Left cardiac atrium (tissue), 4 donors: ENCODE measurements at regions not wholly inside any gene's neighbourhood (a gene's known extent, or its start where the extent isn't known, plus 50 kb on each side); places are given as distances from the start of the nearest gene placed in this dataset.

Source experiments
- ATAC-seq, 2 donors: fragments of 200-7000 bp; cut with Tn5 transposase; one replicate each; pipeline ENCODE4 v1.9.1; 2020; ENCODE audit warnings: mild to moderate bottlenecking in 2 of 2, moderate library complexity in 2 of 2
- DNase-seq: peaks from one replicate; pipeline ENCODE4 v3.0.0-alpha.2; 2020
- intact Hi-C, 2 donors: fragments of 100-400 bp; cut with DNase I; formaldehyde crosslinking; loops; one replicate each; pipeline versions ENCODE4 v1.14.1 to v1.15.1; 2022 to 2023
- donor health status: DM: no; HTN: yes; CAD: no.
- donor health status: DM: no; HTN: yes; CAD: no; lungs with severe emphysema.
- donor health status: DM: yes; HTN: yes; CAD: no.
- donor health status: Dilated cardiomyopathy.

- ATAC-seq (no peak), DNase-seq (no peak)
- intact Hi-C loops, result no loop called here
Observed at GRCh38 chr15:61511089-61511488, 282.0 kb upstream of the RORA start.

- ATAC-seq, result no peak
- intact Hi-C loops, result no loop called here
- no peak for DNase-seq
Observed at GRCh38 chr15:61509327-61509840, 280.3 kb upstream of the RORA start.

- intact Hi-C loops, result no loop called here
- DNase-seq, result no peak
- no peak for ATAC-seq
Observed at GRCh38 chr15:61503383-61503969, 274.4 kb upstream of the RORA start.

- no peak for ATAC-seq
- no peak for DNase-seq
- intact Hi-C loops, result no loop called here
Observed at GRCh38 chr15:61501815-61502389, 272.8 kb upstream of the RORA start.

GRCh38 chr15:61500951-61501620 is 272.0 kb upstream of the RORA start:
- ATAC-seq (no peak), DNase-seq (no peak)
- intact Hi-C loops, result no loop called here

GRCh38 chr15:61500523-61500922 is 271.4 kb upstream of the RORA start:
- DNase-seq, result no peak
- intact Hi-C loops, result no loop called here
- no peak for ATAC-seq

GRCh38 chr15:61499376-61499775 is 270.3 kb upstream of the RORA start:
- peak; percentile 33 to 50 for ATAC-seq
- intact Hi-C loops, result no loop called here
- no peak for DNase-seq

GRCh38 chr15:61489571-61489970 is 260.5 kb upstream of the RORA start:
- DNase-seq, result no peak
- peak; percentile 30 to 49 for ATAC-seq
- intact Hi-C loops, result no loop called here

GRCh38 chr15:61483599-61483998 is 254.5 kb upstream of the RORA start:
- intact Hi-C loops, result no loop called here
- ATAC-seq (no peak), DNase-seq (no peak)

- DNase-seq (no peak), ATAC-seq (no peak)
- intact Hi-C loops, result no loop called here
Observed at GRCh38 chr15:61481886-61482285, 252.8 kb upstream of the RORA start.

GRCh38 chr15:61480863-61481262 is 251.8 kb upstream of the RORA start:
- ATAC-seq (peak in 1 of 2 donors; percentile 84), DNase-seq (no peak)
- intact Hi-C loops, result no loop called here

- intact Hi-C loops, result no loop called here
- no peak for DNase-seq
- ATAC-seq, result peak in 1 of 2 donors; percentile 68
Observed at GRCh38 chr15:61480295-61480694, 251.2 kb upstream of the RORA start.

- DNase-seq (no peak), ATAC-seq (peak in 1 of 2 donors; percentile 21)
- intact Hi-C loops, result no loop called here
Observed at GRCh38 chr15:61479613-61480012, 250.5 kb upstream of the RORA start.

GRCh38 chr15:61476741-61477140 is 247.6 kb upstream of the RORA start:
- no peak for ATAC-seq
- no peak for DNase-seq
- intact Hi-C loops, result no loop called here

GRCh38 chr15:61474796-61475195 is 245.7 kb upstream of the RORA start:
- intact Hi-C loops, result no loop called here
- DNase-seq, result no peak
- ATAC-seq, result no peak

GRCh38 chr15:61467823-61468222 is 238.7 kb upstream of the RORA start:
- DNase-seq, result no peak
- intact Hi-C loops, result no loop called here
- no peak for ATAC-seq

- intact Hi-C loops, result no loop called here
- DNase-seq (no peak), ATAC-seq (peak in 1 of 2 donors; percentile 95)
Observed at GRCh38 chr15:61459785-61460707, 230.9 kb upstream of the RORA start.

- DNase-seq (no peak), ATAC-seq (no peak)
- intact Hi-C loops, result no loop called here
Observed at GRCh38 chr15:61457050-61457733, 228.1 kb upstream of the RORA start.

- intact Hi-C loops, result no loop called here
- ATAC-seq, result no peak
Observed at GRCh38 chr15:61449186-61449702, 220.1 kb upstream of the RORA start.

More at GRCh38 chr15:61449186-61449702, 220.1 kb upstream of the RORA start:
- DNase-seq, result no peak
